K562 (cell line): ENCODE measurements at regions not wholly inside any gene's neighbourhood (a gene's known extent, or its start where the extent isn't known, plus 50 kb on each side); places are given as distances from the start of the nearest gene placed in this dataset.

Experiments
- ATAC-seq: fragments of 200-7000 bp; cut with Tn5 transposase; 3 replicates; pipeline ENCODE4 v1.9.1; 2020; ENCODE audit warnings: moderate library complexity
- BruUV-seq: library from RNA; stranded (reverse); fragments of 400-500 nt; replicated peaks from 2 replicates; lab custom pipeline; 2021; lab: Mats Ljungman, UMichigan
- CTCF ChIA-PET: fragments of 300-600 bp; formaldehyde crosslinking; extraction: SDS; loops from one replicate; lab custom pipeline; 2021; ENCODE audit warnings: low intra/inter-chr PET ratio; lab: Yijun Ruan, JAX
- POLR2A ChIA-PET: fragments of 300-600, 350-650 bp; sonication (Branson Sonifier 250); formaldehyde crosslinking; extraction: SDS; loops from one replicate; lab custom pipeline; 2021; ENCODE audit warnings: antibody characterized with exemption, inconsistent platforms; lab: Yijun Ruan, JAX
- DNase-seq, 4 experiments: peaks; one replicate each; pipeline versions ENCODE4 v3.0.0 to v3.0.0-alpha.2; 2011 to 2018; ENCODE audit warnings: low spot score in 3 of 4, mixed read lengths in 3 of 4; ENCODE audit errors: extremely low read depth in 1 of 4
- FAIRE-seq: peaks from 2 replicates; lab custom pipeline; 2011; peaks lifted over from hg19 to GRCh38; lab: Jason Lieb, UNC
- H2AFZ ChIP-seq: 2 replicates; pipeline ENCODE4 v1.6.0; 2011; ENCODE audit warnings: low read depth, low read length, control low read depth, inconsistent platforms
- H3K27ac ChIP-seq: fragments of 200-600 bp; 3 replicates; pipeline ENCODE4 v1.8.0; 2011; ENCODE audit warnings: low read depth, mild to moderate bottlenecking, control low read depth, inconsistent platforms, low read length, moderate library complexity, mixed read lengths; ENCODE audit errors: extremely low read depth
- H3K27me3 ChIP-seq, 2 experiments: fragments of 300-600 bp in 1 of 2; 2 replicates in 1 of 2; 3 replicates in 1 of 2; pipeline versions ENCODE4 v1.6.0 to v1.8.0; 2011; ENCODE audit warnings: inconsistent platforms in 2 of 2, low read length in 2 of 2, mild to moderate bottlenecking in 1 of 2, mixed read lengths in 1 of 2, moderate library complexity in 1 of 2; ENCODE audit not compliant: control insufficient read depth in 2 of 2, insufficient read depth in 2 of 2
- H3K36me3 ChIP-seq: fragments of 300-600 bp; 3 replicates; pipeline ENCODE4 v1.8.0; 2011; ENCODE audit warnings: mild to moderate bottlenecking, low read length, inconsistent platforms; ENCODE audit not compliant: control insufficient read depth, insufficient read depth
- H3K4me1 ChIP-seq, 2 experiments: fragments of 200-600 bp in 1 of 2; replicated peaks in 1 of 2; 2 replicates in 1 of 2; 3 replicates in 1 of 2; pipeline versions ENCODE4 v1.5.1 to v1.8.0; 2011; ENCODE audit warnings: inconsistent platforms in 2 of 2, low read length in 2 of 2, mild to moderate bottlenecking in 1 of 2, mixed read lengths in 1 of 2, moderate library complexity in 1 of 2; ENCODE audit not compliant: control insufficient read depth in 2 of 2, insufficient read depth in 2 of 2
- H3K4me2 ChIP-seq: 2 replicates; pipeline ENCODE4 v1.6.1; 2011; ENCODE audit warnings: low read length, control low read depth, inconsistent platforms, mixed read lengths; ENCODE audit not compliant: insufficient read depth
- H3K4me3 ChIP-seq: fragments of 200-600 bp; sonication (generic), shearing (Covaris generic); 2 replicates; pipeline ENCODE4 v1.5.1; 2016; ENCODE audit warnings: control low read depth, inconsistent platforms
- H3K79me2 ChIP-seq: fragments of 200-600 bp; 3 replicates; pipeline ENCODE4 v1.8.0; 2011; ENCODE audit warnings: low read length, inconsistent platforms; ENCODE audit not compliant: control insufficient read depth, insufficient read depth
- H3K9ac ChIP-seq, 2 experiments: 2 replicates each; pipeline versions ENCODE4 v1.6.0 to v1.6.1; 2011; ENCODE audit warnings: low read depth in 2 of 2, low read length in 2 of 2, control low read depth in 1 of 2, inconsistent platforms in 1 of 2, mild to moderate bottlenecking in 1 of 2, mixed read lengths in 1 of 2; ENCODE audit not compliant: insufficient read depth in 1 of 2
- H3K9me1 ChIP-seq: one replicate; pipeline ENCODE4 v1.6.0; 2011; ENCODE audit warnings: inconsistent platforms, mild to moderate bottlenecking, low read length, moderate library complexity; ENCODE audit not compliant: control insufficient read depth, insufficient read depth
- H3K9me3 ChIP-seq: replicated peaks from 2 replicates; pipeline ENCODE4 v1.5.1; 2011; ENCODE audit warnings: low read depth, low read length, inconsistent platforms; ENCODE audit not compliant: control insufficient read depth, insufficient read depth
- H4K20me1 ChIP-seq: replicated peaks from 2 replicates; pipeline ENCODE4 v1.6.1; 2011; ENCODE audit warnings: low read length, inconsistent platforms, mixed read lengths; ENCODE audit not compliant: control insufficient read depth, insufficient read depth
- ATF3 ChIP-seq, 2 experiments: fragments of 450-650 bp in 1 of 2; sonication (generic) in 1 of 2; formaldehyde crosslinking in 1 of 2; IDR thresholded peaks in 1 of 2; conservative IDR thresholded peaks in 1 of 2; 2 replicates each; pipeline versions ENCODE4 v1.6.1 to v1.8.1; 2016 to 2023; ENCODE audit warnings: mild to moderate bottlenecking in 2 of 2, moderate library complexity in 2 of 2, inconsistent platforms in 1 of 2, missing genetic modification reagents in 1 of 2
- CTBP1 ChIP-seq: fragments of 450-650 bp; IDR thresholded peaks from 2 replicates; pipeline ENCODE4 v1.6.1; 2016; ENCODE audit warnings: borderline replicate concordance
- FOSL1 ChIP-seq: fragments of 200-800 bp; sonication (Bioruptor generic); conservative IDR thresholded peaks from 2 replicates; pipeline ENCODE4 v1.6.1; 2016; ENCODE audit warnings: missing genetic modification characterization, missing compliant biosample characterization
- HINFP ChIP-seq: fragments of 450-650 bp; conservative IDR thresholded peaks from 2 replicates; pipeline ENCODE4 v1.6.1; 2016; ENCODE audit warnings: missing genetic modification characterization, low read depth, mild to moderate bottlenecking, control low read depth, missing compliant biosample characterization
- NCOA1 ChIP-seq: fragments of 450-650 bp; IDR thresholded peaks from 2 replicates; pipeline ENCODE4 v1.6.1; 2016; ENCODE audit warnings: low read depth
- SOX6 ChIP-seq: fragments of 450-650 bp; IDR thresholded peaks from 2 replicates; pipeline ENCODE4 v1.6.1; 2014; ENCODE audit warnings: mild to moderate bottlenecking
- TFAM ChIP-seq: fragments of 250-450 bp; sonication (Bioruptor Pico); conservative IDR thresholded peaks from 2 replicates; pipeline ENCODE4 v1.5.0; 2021; ENCODE audit warnings: mild to moderate bottlenecking, moderate library complexity
- ZNF140 ChIP-seq: fragments of 250-450 bp; sonication (Bioruptor Pico); IDR thresholded peaks from 2 replicates; pipeline ENCODE4 v1.8.0; 2021; ENCODE audit warnings: moderate library complexity, mild to moderate bottlenecking, inconsistent platforms
- WGBS: fragments of 100-300 bp; shearing (Covaris generic); methylation state at CpG from one replicate; pipeline ENCODE4 v1.1.6; 2016; ENCODE audit warnings: low coverage, mixed read lengths; ENCODE audit not compliant: insufficient coverage; ENCODE audit errors: missing lambda C conversion rate; 5-methylcytosine and 5-hydroxymethylcytosine counted together
- in situ Hi-C: fragments of 300-500 bp; cut with MboI; formaldehyde crosslinking; loops from 4 replicates; pipeline ENCODE4 v1.15.0; 2018; ENCODE audit warnings: inconsistent platforms, mixed read lengths
- intact Hi-C: fragments of 100-400 bp; cut with micrococcal nuclease; formaldehyde crosslinking; loops from 2 replicates; pipeline ENCODE4 v1.14.2; 2022
- TF ChIP-seq, protein P1 (sequence below): fragments of 250-450 bp; sonication (Bioruptor Pico); IDR thresholded peaks from 2 replicates; pipeline ENCODE4 v1.8.0; 2021; ENCODE audit warnings: borderline replicate concordance, mild to moderate bottlenecking, moderate library complexity; ENCODE audit not compliant: poor library complexity, severe bottlenecking

DNA sequence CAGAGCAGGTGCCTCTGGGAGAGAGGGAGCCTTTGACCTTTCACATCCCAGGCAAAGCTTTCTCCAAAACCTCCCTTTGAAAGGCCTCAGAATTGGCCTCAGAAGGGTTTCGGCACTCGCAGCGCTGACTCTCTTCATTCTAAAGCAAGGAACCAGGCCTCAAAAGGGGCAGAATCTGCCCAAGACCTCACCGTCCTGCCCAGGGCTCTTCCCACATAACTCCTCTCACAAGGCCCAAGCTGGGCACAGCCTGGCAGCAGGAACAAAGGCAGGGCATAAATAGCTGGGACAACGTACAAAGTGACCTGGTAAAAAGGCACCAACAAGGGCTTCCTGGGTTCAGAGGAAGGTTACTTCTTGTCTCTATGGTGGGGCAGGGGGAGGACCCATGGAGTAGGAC, 166.3 kb upstream of the FSTL4 start:
- no peak for DNase-seq
- H3K9ac ChIP-seq: no peak overlapping the region
- H3K79me2 ChIP-seq: no peaks in the 10 kb centered on the region
- FAIRE-seq: no peak
- no peak overlapping the region for H3K4me3 ChIP-seq
- H3K27me3 ChIP-seq: peaks cover 3 to 40% of the 10 kb centered on the region in 2 experiments
- ChIA-PET CTCF (no interaction called here), POLR2A (no interaction called here)
- no peaks in the 10 kb centered on the region for H3K36me3 ChIP-seq
- no peak for TF ChIP-seq HINFP (tag)
- TF ChIP-seq, protein P1, sequence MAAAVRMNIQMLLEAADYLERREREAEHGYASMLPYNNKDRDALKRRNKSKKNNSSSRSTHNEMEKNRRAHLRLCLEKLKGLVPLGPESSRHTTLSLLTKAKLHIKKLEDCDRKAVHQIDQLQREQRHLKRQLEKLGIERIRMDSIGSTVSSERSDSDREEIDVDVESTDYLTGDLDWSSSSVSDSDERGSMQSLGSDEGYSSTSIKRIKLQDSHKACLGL: no peak
- TF ChIP-seq CTBP1: no peak
- no peak for TF ChIP-seq ATF3 (IDR thresholded peaks at IDR 0.05)
- no peak for TF ChIP-seq ATF3 (CRISPR knock-in tag; conservative IDR thresholded peaks at IDR 0.05)
- TF ChIP-seq NCOA1: no peak
- TF ChIP-seq FOSL1 (tag): no peak
- TF ChIP-seq SOX6: no peak
- no peak for TF ChIP-seq ZNF140
- no peak for TF ChIP-seq TFAM (CRISPR knock-in tag)
- no TSS peak for BruUV-seq
- no peaks in the 10 kb centered on the region for H3K4me1 ChIP-seq
- in situ Hi-C loops: no loop called here
- H3K9me1 ChIP-seq: no peaks in the 10 kb centered on the region
- 0 out of 2 replicates have a peak, but pooled peaks cover 3% of the 10 kb centered on the region for H4K20me1 ChIP-seq
- no peak for ATAC-seq
- intact Hi-C loops: no loop called here
- H3K9me3 ChIP-seq: no peaks in the 10 kb centered on the region
- H3K27ac ChIP-seq: no peak overlapping the region
- WGBS: 0% methylated on average over 4 of the region's 5 CpGs
- no peak overlapping the region for H3K4me2 ChIP-seq
- no peak overlapping the region for H2AFZ ChIP-seq
